ENCODE measurements at regions not wholly inside any gene's neighbourhood (a gene's known extent, or its start where the extent isn't known, plus 50 kb on each side); places are given as distances from the start of the nearest gene placed in this dataset.

DNA sequence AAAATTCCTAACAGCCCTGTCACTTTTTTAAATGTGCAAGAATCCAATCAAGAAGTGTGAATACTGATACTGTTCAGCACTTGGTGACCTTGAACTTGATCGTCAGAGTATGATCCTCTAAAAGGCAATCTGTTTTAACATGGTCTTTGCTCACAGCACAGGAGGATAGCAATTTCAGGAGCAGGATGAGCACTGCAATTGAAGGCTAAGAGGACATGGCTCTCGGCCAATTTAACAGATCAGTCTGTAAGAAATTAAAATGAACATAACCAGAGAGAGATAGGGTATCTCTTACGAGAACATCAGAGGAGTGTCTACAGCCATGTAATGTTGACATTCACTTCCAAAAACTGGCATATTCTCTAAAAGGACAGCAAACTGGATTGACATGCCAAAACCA, 243.1 kb downstream of the LTN1 start:
- no peak for DNase-seq (ENCODE audit: low spot score)

DNA sequence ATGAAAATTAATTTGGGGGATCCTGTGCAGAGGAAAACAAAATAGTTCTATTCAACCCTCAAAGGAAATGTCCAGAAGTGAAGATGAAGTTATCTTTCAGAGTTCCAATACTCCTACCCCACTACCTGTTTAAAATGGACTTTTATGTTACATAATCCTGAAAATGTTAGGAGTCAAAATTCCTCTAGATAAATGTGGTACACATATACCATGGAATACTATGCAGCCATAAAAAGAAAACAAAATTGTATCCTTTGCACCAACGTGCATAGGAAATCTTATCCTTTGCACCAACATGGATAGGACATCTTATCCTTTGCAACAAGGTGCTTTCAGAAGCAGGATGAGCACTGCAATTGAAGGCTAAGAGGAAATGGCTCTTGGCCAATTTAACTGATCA, 245.2 kb downstream of the LTN1 start:
- no peak for DNase-seq (ENCODE audit: low spot score)

DNA sequence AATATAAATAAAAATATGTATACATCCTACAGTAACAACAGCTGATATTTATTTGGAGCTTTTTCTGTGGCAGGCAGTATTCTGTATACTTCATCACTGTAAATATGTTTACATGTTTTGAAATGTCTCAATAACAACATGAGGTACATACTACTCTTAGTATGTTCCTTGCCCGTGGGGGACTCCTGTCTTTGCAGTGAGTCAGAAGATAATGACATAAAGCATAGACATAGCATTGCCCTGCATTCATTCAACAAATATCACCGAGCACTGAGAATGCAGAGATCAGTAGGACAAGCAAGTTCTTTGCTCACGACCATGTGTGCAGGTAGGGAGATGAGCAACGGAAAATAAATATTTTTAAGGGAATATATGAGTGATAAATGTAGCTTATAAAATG, 246.5 kb downstream of the LTN1 start:
- DNase-seq (ENCODE audit: low spot score): no peak

DNA sequence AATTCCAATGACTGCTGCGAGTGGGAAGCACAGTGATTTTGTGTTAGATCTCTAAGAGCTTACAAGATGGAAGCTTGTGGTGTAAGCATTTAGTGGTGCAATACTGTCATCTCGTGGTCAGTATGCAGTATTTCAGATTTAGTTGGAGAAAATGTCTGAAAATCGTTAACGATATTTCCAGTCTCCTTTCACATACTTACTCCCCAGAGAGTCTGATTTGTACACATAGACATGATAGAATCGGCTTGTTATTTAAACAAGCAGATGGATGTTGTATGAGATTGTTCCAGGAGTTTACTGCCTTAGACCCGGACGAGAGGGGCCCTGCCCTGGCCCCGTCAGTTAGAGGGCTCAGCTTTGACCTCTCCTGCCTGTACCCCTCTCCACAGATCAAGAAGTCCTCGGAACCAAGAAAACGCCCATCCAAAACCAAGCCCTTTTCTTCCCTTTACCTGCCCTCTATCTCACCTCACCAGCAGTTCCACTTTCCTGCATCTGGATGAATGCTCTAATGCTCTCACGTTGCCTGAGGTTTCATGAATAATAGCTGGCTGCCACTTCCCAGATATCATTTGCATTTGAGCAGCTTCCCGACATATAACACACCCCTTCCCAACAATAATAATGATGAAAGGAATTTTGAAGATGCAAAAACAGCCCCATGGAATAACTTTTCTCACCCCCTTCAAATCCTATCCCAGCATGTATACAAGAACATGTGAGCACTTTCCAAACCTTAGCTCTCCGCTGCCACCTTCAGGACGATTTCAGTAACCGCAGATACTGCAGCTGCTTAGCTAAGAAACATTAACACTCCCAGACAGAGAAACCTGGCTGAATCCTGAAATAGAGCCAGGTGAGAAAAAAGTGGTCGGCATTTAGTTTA, 247.3 kb downstream of the LTN1 start:
- peak; percentile 64 for DNase-seq (ENCODE audit: low spot score)

DNA sequence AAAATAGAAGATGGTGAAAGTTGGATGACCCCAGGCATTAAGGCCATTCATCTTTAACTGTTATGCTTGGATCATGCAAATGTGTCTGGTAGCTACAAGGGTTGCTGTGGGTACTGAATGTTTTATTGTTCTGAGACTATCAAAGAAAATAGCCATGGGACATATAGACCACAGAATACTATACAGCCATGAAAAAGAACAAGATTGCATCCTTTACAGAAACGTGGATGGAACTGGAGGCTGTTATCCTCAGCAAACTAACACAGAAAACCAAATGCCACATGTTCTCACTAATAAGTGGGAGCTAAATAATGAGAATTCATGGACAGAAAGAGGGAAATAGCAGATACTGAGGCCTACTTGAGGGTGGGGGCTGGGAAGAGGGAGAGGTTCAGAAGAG, 249.0 kb downstream of the LTN1 start:
- DNase-seq (ENCODE audit: low spot score): no peak

DNA sequence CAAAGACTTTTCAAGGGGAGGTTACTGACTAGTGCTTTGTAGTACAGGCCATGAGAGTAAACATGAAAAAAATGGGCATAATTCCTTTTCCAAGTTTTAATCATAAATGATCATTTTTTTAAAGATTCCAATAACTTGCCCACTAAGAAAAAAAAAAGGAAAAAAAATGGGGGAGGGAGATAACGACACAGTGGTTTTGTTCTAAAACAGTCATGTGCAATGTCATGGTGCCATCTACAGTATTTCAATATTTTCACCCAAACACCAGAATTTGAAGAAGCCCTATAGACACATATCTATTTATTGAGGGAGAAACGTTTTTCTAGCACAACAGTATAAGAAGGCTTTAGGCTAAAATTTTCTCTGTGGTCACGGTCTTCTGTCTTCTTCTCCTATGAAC, 250.2 kb downstream of the LTN1 start:
- DNase-seq (ENCODE audit: low spot score): no peak

DNA sequence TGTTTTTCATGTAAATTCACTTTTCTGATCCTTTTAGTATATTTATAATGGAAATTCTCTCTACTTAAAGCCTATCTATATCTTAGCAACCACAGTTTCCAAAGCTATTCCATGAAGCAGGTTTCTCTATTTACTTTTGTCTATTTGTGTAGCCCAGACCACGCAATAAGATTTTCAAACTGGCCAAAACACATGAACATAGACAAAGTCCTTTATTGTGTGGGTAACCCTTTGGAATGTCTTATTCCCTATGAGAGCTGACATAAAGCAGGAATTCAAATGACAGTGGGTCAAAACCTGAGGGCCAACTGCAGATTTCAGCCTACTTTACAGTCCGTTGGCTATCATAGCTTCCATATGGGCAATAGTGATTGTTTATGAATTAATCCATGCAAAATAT, 252.6 kb downstream of the LTN1 start:
- no peak for DNase-seq (ENCODE audit: low spot score)

DNA sequence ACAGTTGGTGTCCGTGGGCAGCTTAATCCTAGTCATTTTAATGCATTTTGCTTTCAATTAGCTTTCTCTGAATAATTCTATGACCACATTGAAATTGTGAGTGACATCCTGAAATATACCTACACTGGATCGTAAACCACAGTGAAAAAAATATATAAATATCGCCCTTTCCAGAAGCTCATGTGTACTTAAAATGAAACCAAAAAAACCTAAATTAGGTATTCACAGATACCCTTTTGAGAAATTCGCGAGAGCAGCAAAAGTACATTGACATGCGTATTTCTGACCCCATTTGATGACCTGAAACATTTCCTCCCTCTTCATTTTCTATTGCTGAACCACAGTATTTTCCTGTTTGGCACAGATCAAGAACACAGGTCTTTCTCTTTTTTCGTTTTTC, 253.8 kb downstream of the LTN1 start:
- DNase-seq (ENCODE audit: low spot score): no peak

DNA sequence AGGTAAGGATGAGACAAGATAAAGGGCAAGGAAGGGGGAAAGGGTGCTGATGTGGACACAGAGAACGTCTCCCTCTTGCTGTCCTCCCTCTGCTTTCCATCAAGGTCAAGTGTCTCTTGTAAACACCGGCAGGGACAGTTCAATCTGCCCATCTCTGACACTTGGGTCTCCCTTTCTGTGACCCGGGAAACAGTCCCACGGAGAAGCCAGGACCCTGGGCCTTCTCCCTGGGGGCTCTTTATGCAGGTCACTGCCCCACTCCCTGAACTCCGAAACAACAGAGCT, 254.3 kb downstream of the LTN1 start:
- DNase-seq (ENCODE audit: low spot score): no peak

DNA sequence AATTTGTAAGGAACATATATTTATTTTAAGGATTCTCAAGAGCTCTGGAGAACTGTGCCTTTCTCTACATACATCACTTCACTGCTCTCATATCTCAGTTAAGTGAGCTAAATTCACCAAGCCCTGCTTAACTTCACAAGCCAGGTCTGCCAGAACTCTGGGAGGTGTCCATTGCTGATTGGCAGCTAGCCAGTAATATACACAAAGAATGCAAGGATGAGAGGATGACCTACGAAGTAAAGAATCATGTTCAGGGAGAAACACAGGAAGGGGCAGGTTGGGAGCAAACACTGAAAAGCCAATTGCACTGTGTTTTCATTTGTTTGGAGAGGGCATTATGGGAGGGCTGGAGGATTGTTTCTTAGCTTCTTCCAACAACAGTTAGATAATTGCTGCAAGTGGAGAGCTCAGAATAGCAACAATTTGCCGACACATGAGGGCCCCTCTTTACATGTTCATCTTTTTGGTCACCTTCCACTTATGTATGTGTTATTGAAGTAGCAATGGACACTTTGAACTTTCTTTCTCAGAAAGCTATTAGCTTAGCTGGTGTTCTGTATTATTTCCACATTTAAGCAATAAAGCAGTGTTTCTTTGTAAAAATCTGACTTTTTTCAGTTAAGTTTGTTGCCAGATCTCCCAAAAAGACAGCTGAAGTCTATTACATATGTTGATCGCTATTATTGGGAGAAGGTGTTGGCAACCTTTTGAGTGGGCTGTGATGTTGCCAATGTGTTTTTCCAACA, 254.8 kb downstream of the LTN1 start:
- DNase-seq (ENCODE audit: low spot score): no peak

DNA sequence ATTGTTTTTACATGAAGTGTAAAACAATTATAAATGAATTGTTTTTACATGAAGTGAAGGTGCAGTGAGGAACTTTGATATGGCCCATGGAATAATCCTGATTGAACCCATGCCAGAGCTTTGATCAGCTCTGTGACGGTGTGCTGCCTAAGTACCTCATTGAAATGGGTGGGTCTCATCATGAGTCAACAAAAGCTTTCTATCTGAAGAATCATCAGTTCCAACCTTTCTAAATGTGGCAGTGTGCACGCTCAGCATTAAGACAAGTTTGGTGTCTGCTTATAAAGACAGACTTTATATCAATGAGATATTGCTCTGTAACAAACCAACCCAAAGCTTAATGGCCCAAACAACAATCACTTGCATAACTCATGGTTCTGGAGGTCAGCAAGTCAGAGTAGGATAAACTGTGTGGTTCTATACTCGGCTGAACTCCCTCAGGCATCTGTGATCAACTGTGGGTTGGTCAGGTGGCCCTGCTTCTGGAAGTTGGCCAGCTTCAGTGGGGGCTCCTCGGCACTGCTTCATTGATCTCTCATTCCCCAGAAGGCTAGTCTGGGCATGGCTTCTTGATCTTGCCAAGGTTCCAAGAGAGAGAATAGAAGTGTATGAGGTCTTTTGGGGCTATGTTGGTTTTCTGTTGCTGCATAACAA, 258.0 kb downstream of the LTN1 start:
- no peak for DNase-seq (ENCODE audit: low spot score)

DNA sequence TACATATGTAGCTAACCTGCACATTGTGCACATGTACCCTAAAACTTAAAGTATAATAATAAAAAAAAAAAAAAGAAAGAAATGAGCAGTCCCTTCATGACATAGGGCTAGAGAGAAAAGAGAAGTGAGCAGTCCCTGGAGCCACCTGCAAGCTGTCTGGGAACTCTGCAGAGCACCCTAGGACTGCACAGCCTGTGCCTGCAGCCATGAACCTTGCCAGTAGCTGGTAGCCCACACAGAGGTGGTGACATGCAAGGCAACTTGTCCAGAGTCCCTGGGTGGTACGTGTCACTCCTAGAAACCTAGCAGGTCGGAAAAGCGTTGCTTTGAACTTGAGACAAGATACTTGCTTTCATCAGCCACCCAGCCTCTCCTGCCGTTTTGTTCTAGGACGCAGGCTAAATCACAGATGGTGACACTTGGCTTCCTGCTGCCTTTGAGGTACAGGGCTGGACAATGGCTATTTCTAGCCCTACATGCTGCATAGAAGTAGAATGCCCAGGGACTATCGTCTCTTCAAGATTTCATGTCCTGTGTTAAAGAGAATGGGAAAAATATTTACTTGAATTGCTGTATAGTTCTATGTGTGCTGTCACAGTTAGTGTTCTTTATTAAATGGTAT, 260.9 kb downstream of the LTN1 start:
- no peak for DNase-seq (ENCODE audit: low spot score)

DNA sequence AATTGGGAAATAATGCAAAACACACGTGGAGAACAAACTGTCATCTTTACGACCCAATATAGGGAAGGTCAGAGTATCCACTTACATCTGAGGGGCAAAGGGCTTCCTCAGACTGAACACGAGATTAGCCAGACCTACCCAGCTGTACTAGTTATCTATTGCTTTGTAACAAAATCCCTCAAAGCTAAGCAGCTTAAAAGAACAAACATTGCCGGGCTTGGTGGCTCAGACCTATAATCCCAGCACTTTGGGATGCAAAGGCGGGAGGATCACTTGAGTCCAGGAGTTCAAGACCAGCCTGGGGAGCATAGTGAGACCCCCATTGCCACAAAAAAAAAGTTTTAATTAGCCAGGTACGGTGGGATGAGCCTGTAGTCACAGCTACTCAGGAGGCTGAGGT, 262.8 kb downstream of the LTN1 start:
- no peak for DNase-seq (ENCODE audit: low spot score)

DNA sequence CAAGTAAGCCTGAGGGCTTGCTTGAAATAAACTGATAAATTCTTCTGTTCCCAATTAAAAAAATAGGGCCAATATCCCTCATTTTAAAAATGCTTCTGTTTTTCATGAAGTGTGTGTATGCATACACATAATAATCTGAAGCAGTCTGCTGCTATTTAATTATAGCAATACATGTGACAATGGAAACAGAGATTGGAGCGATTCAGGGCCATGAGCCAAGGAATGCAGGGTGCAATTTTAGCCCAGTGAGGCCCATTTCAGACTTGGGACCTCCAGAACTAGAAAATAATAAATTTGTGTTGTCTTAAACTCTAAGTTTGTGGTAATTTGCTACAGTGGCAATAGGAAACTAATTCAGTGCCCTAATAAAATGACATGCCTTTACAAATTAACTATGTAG, 264.9 kb downstream of the LTN1 start:
- no peak for DNase-seq (ENCODE audit: low spot score)

DNA sequence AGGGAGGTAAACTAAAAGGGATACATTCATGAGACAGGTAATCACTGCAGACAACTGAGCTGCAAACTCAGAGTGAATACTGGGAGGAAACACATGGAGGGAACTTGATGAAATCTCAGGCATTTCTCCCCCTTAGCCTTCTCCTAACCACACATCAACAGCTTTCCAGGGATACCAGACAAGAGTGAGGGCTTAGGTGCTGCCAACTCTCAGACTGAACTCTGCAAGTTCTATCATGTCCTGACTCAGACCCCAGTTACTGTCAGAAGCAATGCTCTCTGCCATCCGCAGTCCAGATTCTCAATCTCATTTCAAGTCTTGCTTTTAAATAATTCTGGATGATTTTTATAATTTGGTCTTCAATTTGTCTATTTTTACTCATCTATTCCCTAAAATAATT, 267.3 kb downstream of the LTN1 start:
- no peak for DNase-seq (ENCODE audit: low spot score)

DNA sequence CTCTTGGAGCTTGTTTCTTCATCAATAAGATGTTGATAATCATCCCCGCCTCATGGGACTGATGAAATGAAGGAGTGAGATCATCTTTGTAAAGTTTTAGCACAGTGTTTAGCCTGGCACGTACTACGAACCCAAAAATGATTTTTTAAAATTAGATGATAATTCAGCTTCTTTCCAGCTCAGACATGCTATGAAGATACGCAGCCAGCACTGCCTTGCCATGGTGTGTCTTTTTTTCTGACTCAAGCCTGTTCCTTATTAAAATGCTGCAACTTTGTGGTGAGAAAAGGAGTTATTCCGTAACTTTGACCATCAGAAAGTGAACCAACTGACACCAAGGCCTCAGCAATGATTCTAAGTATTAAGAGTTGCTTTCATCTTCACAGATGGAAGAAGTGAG, 269.0 kb downstream of the LTN1 start:
- no peak for DNase-seq (ENCODE audit: low spot score)

DNA sequence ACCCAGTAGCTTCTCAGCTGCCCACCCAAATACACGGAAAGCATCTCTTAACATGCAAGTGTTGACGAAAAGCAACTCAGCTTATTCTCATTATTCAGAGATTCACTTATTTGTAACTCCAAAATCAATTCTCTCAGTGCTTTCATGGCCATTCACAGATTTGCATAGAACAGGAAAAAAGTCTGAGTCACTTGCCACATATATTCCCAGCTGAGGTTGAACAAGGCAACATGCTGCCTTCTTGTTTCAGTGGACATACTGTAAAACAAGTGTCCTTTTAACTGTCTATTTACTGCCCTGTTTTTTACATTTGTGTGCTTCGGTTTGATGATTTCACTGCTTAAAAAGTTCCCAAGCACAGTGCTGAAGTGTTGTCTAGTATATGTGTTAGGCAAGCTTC, 273.0 kb downstream of the LTN1 start:
- no peak for DNase-seq (ENCODE audit: low spot score)

DNA sequence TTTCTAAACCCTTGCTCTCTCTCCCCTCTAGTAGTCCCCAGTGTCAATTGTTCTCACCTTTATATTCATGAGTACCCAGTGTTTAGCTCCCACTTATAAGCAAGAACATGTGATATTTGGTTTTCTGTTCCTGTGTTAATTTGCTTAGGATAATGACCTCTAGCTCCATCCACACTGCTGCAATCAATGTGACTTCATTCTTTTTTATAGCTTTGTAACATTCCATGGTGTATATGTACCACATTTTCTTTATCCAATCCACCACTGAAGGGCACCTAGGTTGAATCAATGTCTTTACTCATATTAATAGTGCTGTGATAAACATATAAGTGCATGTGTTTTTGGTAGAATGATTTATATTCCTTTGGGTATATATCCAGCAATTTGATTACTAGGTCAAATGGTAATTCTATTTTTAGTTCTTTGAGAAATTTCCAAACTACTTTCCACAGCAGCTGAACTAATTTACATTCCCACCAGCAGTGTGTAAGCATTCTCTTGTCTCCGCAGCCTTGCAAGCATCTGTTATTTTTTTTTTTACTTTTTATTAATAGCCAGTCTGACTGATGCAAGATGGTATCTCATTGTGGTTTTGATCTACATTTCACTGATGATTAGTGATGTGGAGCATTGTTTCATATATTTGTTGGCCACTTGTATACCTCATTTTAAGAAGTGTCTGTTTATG, 277.8 kb downstream of the LTN1 start:
- DNase-seq (ENCODE audit: low spot score): no peak

DNA sequence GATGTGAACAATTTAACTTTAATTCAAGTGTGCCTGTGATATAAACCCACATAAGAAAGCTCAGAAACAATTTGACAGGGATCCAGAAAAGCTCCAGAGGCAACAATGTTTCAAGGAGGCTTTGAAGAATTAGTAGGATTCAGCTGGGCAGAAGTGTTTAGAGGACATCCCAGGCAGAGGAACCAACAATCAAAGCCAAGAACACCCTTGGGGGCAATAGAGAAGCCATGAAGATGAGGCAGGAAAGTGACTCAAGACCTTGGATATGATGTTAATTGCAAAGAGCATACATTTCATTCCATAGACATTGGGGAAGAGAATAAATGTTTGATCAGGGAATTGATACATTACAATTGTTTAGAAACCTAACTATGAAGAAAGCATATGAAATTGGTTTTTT, 280.3 kb downstream of the LTN1 start:
- DNase-seq (ENCODE audit: low spot score): no peak

DNA sequence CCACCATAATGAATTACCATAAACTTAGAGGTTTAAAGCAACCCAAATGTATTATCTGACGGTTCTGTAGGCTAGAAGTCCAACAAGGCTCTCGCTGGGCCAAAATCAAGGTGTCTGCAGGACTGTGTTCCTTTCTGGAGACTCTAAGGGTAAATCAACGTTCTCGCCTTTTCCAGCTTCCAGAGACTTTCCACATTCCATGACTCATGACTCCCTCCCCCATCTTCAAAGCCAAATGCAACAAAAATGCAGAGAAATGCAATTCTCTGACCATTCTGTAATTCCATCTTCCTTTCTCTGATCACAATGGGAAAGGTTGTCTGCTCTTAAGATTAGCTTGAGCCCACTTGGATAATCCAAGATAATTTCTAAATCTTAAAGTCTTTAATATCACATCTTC, 287.1 kb downstream of the LTN1 start:
- DNase-seq (ENCODE audit: low spot score): no peak

DNA sequence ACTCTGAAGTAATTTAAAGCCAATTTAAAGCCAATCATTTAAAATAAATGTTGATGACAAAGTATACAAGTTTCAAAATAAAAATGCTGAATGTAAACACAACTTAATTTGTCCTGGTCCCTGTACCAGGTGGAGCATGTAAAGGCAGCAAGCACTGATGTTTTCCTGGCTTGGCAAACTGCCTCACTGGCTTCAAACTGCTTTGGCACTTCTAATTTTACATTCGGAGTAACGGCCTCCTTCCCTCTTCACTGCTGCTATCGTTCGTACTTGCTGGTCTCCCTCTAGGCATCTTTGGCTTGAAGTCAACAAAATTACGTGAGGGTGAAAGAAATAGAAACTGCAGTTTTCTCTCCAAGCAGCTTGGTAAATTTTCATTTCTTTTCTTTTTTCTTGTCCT, 287.9 kb downstream of the LTN1 start:
- no peak for DNase-seq (ENCODE audit: low spot score)

DNA sequence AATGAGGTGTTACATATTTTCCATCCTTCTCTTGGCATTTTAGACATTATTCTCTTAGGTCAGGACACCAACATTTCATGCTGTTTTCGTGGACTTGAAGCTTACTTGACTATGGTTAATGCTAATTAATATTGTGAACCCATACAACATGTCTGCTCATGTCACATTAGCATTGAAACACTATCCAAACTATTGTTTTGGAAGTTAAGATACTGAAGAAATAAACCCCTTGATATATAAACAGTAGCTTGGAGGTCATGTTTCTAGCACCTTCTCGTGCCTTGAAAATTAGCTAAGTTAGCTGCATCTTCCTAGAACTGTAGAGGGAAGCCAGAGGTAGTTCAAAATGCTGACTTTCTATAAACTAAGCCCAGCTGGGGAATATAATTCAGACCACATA, 288.8 kb downstream of the LTN1 start:
- no peak for DNase-seq (ENCODE audit: low spot score)
